H1 (cell line): ENCODE measurements at regions not wholly inside any gene's neighbourhood (a gene's known extent, or its start where the extent isn't known, plus 50 kb on each side); places are given as distances from the start of the nearest gene placed in this dataset.

ENCODE experiments used
- CTCF ChIA-PET: fragments of 300-600 bp; sonication (Branson Sonifier 250); formaldehyde crosslinking; loops from one replicate; lab custom pipeline; 2021; ENCODE audit not compliant: partially characterized antibody; lab: Charles Lee
- POLR2A ChIA-PET: fragments of 300-600 bp; sonication (Branson Sonifier 250); formaldehyde crosslinking; loops from one replicate; lab custom pipeline; 2021; ENCODE audit warnings: inconsistent platforms; ENCODE audit not compliant: partially characterized antibody; lab: Charles Lee
- DNase-seq, 2 experiments: peaks; one replicate each; pipeline versions ENCODE4 v3.0.0 to v3.0.0-alpha.2; 2010 to 2022; ENCODE audit warnings: low spot score in 2 of 2, low read depth in 1 of 2, mixed read lengths in 1 of 2
- FAIRE-seq: peaks from 2 replicates; lab custom pipeline; 2011; peaks lifted over from hg19 to GRCh38; lab: Jason Lieb, UNC
- H2AFZ ChIP-seq: 2 replicates; pipeline ENCODE4 v1.8.1; 2012; ENCODE audit warnings: low read length, inconsistent platforms
- H2AK5ac ChIP-seq: 2 replicates; pipeline ENCODE4 v1.6.1; 2013; ENCODE audit warnings: low read depth, low read length
- H2BK120ac ChIP-seq: replicated peaks from 2 replicates; pipeline ENCODE3; 2013; ENCODE audit warnings: low read depth, low read length, inconsistent platforms
- H2BK12ac ChIP-seq: 2 replicates; pipeline ENCODE4 v1.6.1; 2013; ENCODE audit warnings: low read depth, low read length
- H2BK15ac ChIP-seq: 2 replicates; pipeline ENCODE4 v1.6.1; 2013; ENCODE audit warnings: low read length
- H2BK20ac ChIP-seq: 2 replicates; pipeline ENCODE4 v1.6.1; 2013; ENCODE audit warnings: low read length
- H2BK5ac ChIP-seq: 2 replicates; pipeline ENCODE4 v1.6.1; 2013; ENCODE audit warnings: low read depth, low read length
- H3K14ac ChIP-seq: 2 replicates; pipeline ENCODE4 v1.6.1; 2013; ENCODE audit warnings: inconsistent platforms; ENCODE audit not compliant: insufficient read length
- H3K18ac ChIP-seq: 2 replicates; pipeline ENCODE4 v1.6.1; 2013; ENCODE audit warnings: low read length; ENCODE audit errors: extremely low read depth
- H3K23ac ChIP-seq: 2 replicates; pipeline ENCODE4 v1.6.1; 2013; ENCODE audit warnings: inconsistent platforms; ENCODE audit not compliant: insufficient read length
- H3K23me2 ChIP-seq: 2 replicates; pipeline ENCODE4 v1.6.1; 2013; ENCODE audit warnings: low read depth, low read length
- H3K27ac ChIP-seq: 2 replicates; pipeline ENCODE4 v1.6.1; 2011; ENCODE audit warnings: low read depth, low read length, inconsistent platforms
- H3K27me3 ChIP-seq, 4 experiments: replicated peaks in 1 of 4; 1 replicate in 1 of 4; 2 replicates in 3 of 4; pipeline versions ENCODE4 v1.6.1 to v1.8.1; 2011 to 2013; ENCODE audit warnings: low read length in 3 of 4, mild to moderate bottlenecking in 3 of 4, inconsistent platforms in 2 of 4, mixed read lengths in 2 of 4, moderate library complexity in 1 of 4; ENCODE audit not compliant: control insufficient read depth in 3 of 4, insufficient read depth in 3 of 4; ENCODE audit errors: extremely low read depth in 1 of 4
- H3K36me3 ChIP-seq, 4 experiments: 2 replicates each; pipeline versions ENCODE4 v1.6.1 to v1.8.1; 2011 to 2013; ENCODE audit warnings: mild to moderate bottlenecking in 4 of 4, low read length in 3 of 4, moderate library complexity in 2 of 4, control low read depth in 1 of 4, inconsistent platforms in 1 of 4; ENCODE audit not compliant: insufficient read depth in 4 of 4, control insufficient read depth in 2 of 4
- H3K4ac ChIP-seq: replicated peaks from 2 replicates; pipeline ENCODE3; 2013; ENCODE audit warnings: low read length, low read depth, mixed read lengths, inconsistent platforms; ENCODE audit not compliant: insufficient read length
- H3K4me1 ChIP-seq, 4 experiments: replicated peaks in 1 of 4; 1 replicate in 1 of 4; 2 replicates in 3 of 4; pipeline versions ENCODE4 v1.6.1 to v1.8.1; 2011 to 2013; ENCODE audit warnings: low read length in 3 of 4, inconsistent platforms in 2 of 4, mixed read lengths in 1 of 4; ENCODE audit not compliant: insufficient read depth in 4 of 4, control insufficient read depth in 3 of 4
- H3K4me2 ChIP-seq, 2 experiments: 2 replicates each; pipeline versions ENCODE4 v1.6.1 to v1.8.1; 2011 to 2013; ENCODE audit warnings: low read depth in 2 of 2, low read length in 2 of 2, control low read depth in 1 of 2, inconsistent platforms in 1 of 2, mild to moderate bottlenecking in 1 of 2; ENCODE audit not compliant: insufficient read depth in 1 of 2
- H3K4me3 ChIP-seq, 4 experiments: fragments of 200-600, 300-600 bp in 1 of 4; sonication (generic), shearing (Covaris generic), sonication (Bioruptor Twin) in 1 of 4; 2 replicates each; pipeline versions ENCODE4 v1.5.1 to v1.8.1; 2011 to 2016; ENCODE audit warnings: low read length in 4 of 4, low read depth in 3 of 4, control low read depth in 2 of 4, inconsistent platforms in 2 of 4, mild to moderate bottlenecking in 2 of 4, mixed read lengths in 1 of 4, moderate library complexity in 1 of 4; ENCODE audit not compliant: insufficient read depth in 2 of 4; ENCODE audit errors: extremely low read depth in 1 of 4
- H3K56ac ChIP-seq: replicated peaks from 2 replicates; pipeline ENCODE3; 2013; ENCODE audit warnings: low read depth, mild to moderate bottlenecking, mixed read lengths, low read length, inconsistent platforms; ENCODE audit not compliant: insufficient read length
- H3K79me1 ChIP-seq: 2 replicates; pipeline ENCODE4 v1.6.1; 2013; ENCODE audit warnings: low read depth, low read length, control low read depth
- H3K79me2 ChIP-seq, 2 experiments: 2 replicates each; pipeline versions ENCODE4 v1.6.1 to v1.8.1; 2012 to 2013; ENCODE audit warnings: low read length in 2 of 2, mild to moderate bottlenecking in 2 of 2, inconsistent platforms in 1 of 2; ENCODE audit not compliant: insufficient read depth in 2 of 2, control insufficient read depth in 1 of 2
- H3K9ac ChIP-seq, 4 experiments: replicated peaks in 1 of 4; 1 replicate in 1 of 4; 2 replicates in 3 of 4; pipeline versions ENCODE4 v1.6.1 to v1.8.1; 2011 to 2013; ENCODE audit warnings: low read depth in 3 of 4, low read length in 3 of 4, control low read depth in 2 of 4, mild to moderate bottlenecking in 2 of 4, moderate library complexity in 2 of 4, inconsistent platforms in 1 of 4; ENCODE audit errors: extremely low read depth in 1 of 4
- H3K9me3 ChIP-seq, 2 experiments: 2 replicates each; pipeline versions ENCODE4 v1.6.1 to v1.8.1; 2012 to 2013; ENCODE audit warnings: mild to moderate bottlenecking in 2 of 2, moderate library complexity in 2 of 2, control low read depth in 1 of 2, inconsistent platforms in 1 of 2, low read depth in 1 of 2, low read length in 1 of 2, mixed read lengths in 1 of 2; ENCODE audit not compliant: insufficient read depth in 2 of 2
- H4K20me1 ChIP-seq, 2 experiments: replicated peaks in 1 of 2; 2 replicates each; pipeline versions ENCODE3 to v1.8.1; 2011 to 2013; ENCODE audit warnings: inconsistent platforms in 2 of 2, low read length in 2 of 2, mild to moderate bottlenecking in 1 of 2; ENCODE audit not compliant: insufficient read depth in 2 of 2, control insufficient read depth in 1 of 2
- H4K5ac ChIP-seq: 2 replicates; pipeline ENCODE4 v1.6.1; 2013; ENCODE audit warnings: low read length, low read depth, mixed read lengths, inconsistent platforms; ENCODE audit not compliant: insufficient read length
- H4K8ac ChIP-seq: 2 replicates; pipeline ENCODE4 v1.8.0; 2013; ENCODE audit warnings: mild to moderate bottlenecking, moderate library complexity, low read length, inconsistent platforms; ENCODE audit not compliant: insufficient read depth; ENCODE audit errors: extremely low read depth
- H4K91ac ChIP-seq: replicated peaks from 2 replicates; pipeline ENCODE3; 2013; ENCODE audit warnings: low read length, mixed read lengths, inconsistent platforms; ENCODE audit not compliant: insufficient read length
- CREB1 ChIP-seq: IDR thresholded peaks from 2 replicates; pipeline ENCODE4 v1.6.1; 2012; ENCODE audit warnings: inconsistent platforms
- EP300 ChIP-seq, 2 experiments: IDR thresholded peaks; 1 replicate in 1 of 2; 2 replicates in 1 of 2; pipeline ENCODE4 v1.6.1; 2011 to 2012; ENCODE audit warnings: low read depth in 2 of 2, low read length in 2 of 2, mild to moderate bottlenecking in 2 of 2, borderline replicate concordance in 1 of 2, inconsistent platforms in 1 of 2, moderate library complexity in 1 of 2
- POU5F1 ChIP-seq: IDR thresholded peaks from 2 replicates; pipeline ENCODE4 v1.6.1; 2011; ENCODE audit warnings: low read depth, mild to moderate bottlenecking, low read length, moderate library complexity
- SAP30 ChIP-seq: fragments of 300-600 bp; sonication (generic); IDR thresholded peaks from 2 replicates; pipeline ENCODE4 v1.7.1; 2012; ENCODE audit warnings: low read length, moderate library complexity, mild to moderate bottlenecking, inconsistent platforms; ENCODE audit not compliant: insufficient read depth, insufficient replicate concordance
- SIN3A ChIP-seq, 2 experiments: IDR thresholded peaks in 1 of 2; conservative IDR thresholded peaks in 1 of 2; 2 replicates each; pipeline ENCODE4 v1.6.1; 2011 to 2012; ENCODE audit warnings: low read length in 2 of 2, improper control_type of control experiment in 1 of 2, low read depth in 1 of 2, mild to moderate bottlenecking in 1 of 2
- SP2 ChIP-seq: IDR thresholded peaks from 2 replicates; pipeline ENCODE4 v1.6.1; 2012; ENCODE audit warnings: mild to moderate bottlenecking, low read length, inconsistent platforms
- SP4 ChIP-seq: IDR thresholded peaks from 2 replicates; pipeline ENCODE4 v1.6.1; 2012; ENCODE audit warnings: low read length, inconsistent platforms
- TAF1 ChIP-seq: IDR thresholded peaks from 2 replicates; pipeline ENCODE4 v1.6.1; 2011; ENCODE audit warnings: mild to moderate bottlenecking, low read depth, low read length
- ZNF274 ChIP-seq: IDR thresholded peaks from 2 replicates; pipeline ENCODE4 v1.7.0; 2012; ENCODE audit warnings: low read length, borderline replicate concordance; ENCODE audit errors: extremely low read depth
- WGBS, 2 experiments: shearing (Covaris generic) in 1 of 2; methylation state at CpG; one replicate each; pipeline versions ENCODE4 v1.1.6 to v1.1.7; 2013 to 2015; ENCODE audit warnings: low lambda C conversion rate in 2 of 2, mixed read lengths in 2 of 2, inconsistent platforms in 1 of 2, low coverage in 1 of 2, missing lambda C conversion rate in 1 of 2; ENCODE audit not compliant: insufficient replicate concordance in 2 of 2, insufficient coverage in 1 of 2, insufficient read length in 1 of 2; ENCODE audit errors: extremely low coverage in 1 of 2, missing lambda C conversion rate in 1 of 2; 5-methylcytosine and 5-hydroxymethylcytosine counted together
- TF ChIP-seq, protein P1 (sequence below): IDR thresholded peaks from 2 replicates; pipeline ENCODE4 v1.6.1; 2012; ENCODE audit warnings: inconsistent platforms

- POLR2A ChIA-PET, result no interaction called here
- WGBS, 2 experiments, result 92% methylated on average over 2 of the region's 3 CpGs; no CpG with 5 or more reads in 1 of the 2 experiments
- H3K56ac ChIP-seq, result no peak overlapping the region
- TF ChIP-seq CREB1, result no peak
- TF ChIP-seq, protein P1, sequence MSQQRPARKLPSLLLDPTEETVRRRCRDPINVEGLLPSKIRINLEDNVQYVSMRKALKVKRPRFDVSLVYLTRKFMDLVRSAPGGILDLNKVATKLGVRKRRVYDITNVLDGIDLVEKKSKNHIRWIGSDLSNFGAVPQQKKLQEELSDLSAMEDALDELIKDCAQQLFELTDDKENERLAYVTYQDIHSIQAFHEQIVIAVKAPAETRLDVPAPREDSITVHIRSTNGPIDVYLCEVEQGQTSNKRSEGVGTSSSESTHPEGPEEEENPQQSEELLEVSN, result no peak
- TF ChIP-seq POU5F1, result no peak
- no peak for TF ChIP-seq SIN3A (conservative IDR thresholded peaks at IDR 0.05 in 1 of 2, IDR thresholded peaks at IDR 0.05 in 1 of 2; ENCODE audit: low read depth in 1 of 2, low read length in 2 of 2)
- no peak for TF ChIP-seq EP300 (IDR thresholded peaks at IDR 0.05; ENCODE audit: borderline replicate concordance in 1 of 2, low read depth in 2 of 2, low read length in 2 of 2)
- TF ChIP-seq SP4, result no peak
- no peak for TF ChIP-seq ZNF274
- no peak for TF ChIP-seq SP2
- no peak for TF ChIP-seq TAF1
- TF ChIP-seq SAP30, result no peak
These were observed 735.6 kb downstream of the GLUD2 start for GRCh38 chrX:121782976-121783375.

More at GRCh38 chrX:121782976-121783375, 735.6 kb downstream of the GLUD2 start:
- Histone ChIP-seq H2AFZ (peak overlapping the region; percentile 71; the same call in 1 of the 2 replicates), H3K4ac (no peak overlapping the region), H2BK5ac (no peak overlapping the region), H2BK15ac (no peak overlapping the region), H4K5ac (no peak overlapping the region), H4K91ac (no peak overlapping the region), H3K9ac (no peak overlapping the region), H3K14ac (no peak overlapping the region), H4K8ac (no peak overlapping the region), H4K20me1 (no peaks in the 10 kb centered on the region), H3K9me3 (no peaks in the 10 kb centered on the region), H2BK12ac (no peak overlapping the region), H2BK20ac (no peak overlapping the region), H3K36me3 (no peaks in the 10 kb centered on the region), H2BK120ac (no peak overlapping the region), H2AK5ac (no peak overlapping the region), H3K27ac (no peak overlapping the region), H3K4me2 (no peak overlapping the region), H3K18ac (no peak overlapping the region), H3K79me2 (no peaks in the 10 kb centered on the region), H3K23me2 (no peaks in the 10 kb centered on the region), H3K27me3 (no peaks in the 10 kb centered on the region), H3K4me3 (no peak overlapping the region), H3K23ac (no peak overlapping the region), H3K79me1 (no peaks in the 10 kb centered on the region), H3K4me1 (no peaks in the 10 kb centered on the region)
- CTCF ChIA-PET, result no interaction called here
- no peak for FAIRE-seq
- no peak for DNase-seq
